Stimulated activated CD4-positive, alpha-beta T cell treated with anti-CD3 and anti-CD28 coated beads, Interleukin-12 subunit alpha, Interleukin-12 subunit beta, amount 100 ng/mL, for 48 hours (primary cell): ENCODE measurements at regions not wholly inside any gene's neighbourhood (a gene's known extent, or its start where the extent isn't known, plus 50 kb on each side); places are given as distances from the start of the nearest gene placed in this dataset.

Source experiments
- DNase-seq, 3 donors: peaks; one replicate each; pipeline ENCODE4 v3.0.0-alpha.2; 2020; ENCODE audit warnings: low read depth in 2 of 3, low spot score in 1 of 3

- DNase-seq = no peak
Observed at GRCh38 chr1:232556351-232556750, 73.6 kb downstream of the SIPA1L2 start.

GRCh38 chr1:232555494-232556210, 74.3 kb downstream of the SIPA1L2 start:
- DNase-seq = no peak

GRCh38 chr1:232554409-232554808, 75.5 kb downstream of the SIPA1L2 start:
- no peak for DNase-seq

GRCh38 chr1:232553809-232554208, 76.1 kb downstream of the SIPA1L2 start:
- DNase-seq = no peak

- no peak for DNase-seq
Observed at GRCh38 chr1:232553050-232553754, 76.7 kb downstream of the SIPA1L2 start.

- DNase-seq = no peak
Observed at GRCh38 chr1:232551386-232551785, 78.5 kb downstream of the SIPA1L2 start.

GRCh38 chr1:232550007-232550406, 79.9 kb downstream of the SIPA1L2 start:
- no peak for DNase-seq

- DNase-seq = no peak
Observed at GRCh38 chr1:232548691-232549090, 81.2 kb downstream of the SIPA1L2 start.

GRCh38 chr1:232547938-232548484, 81.9 kb downstream of the SIPA1L2 start:
- DNase-seq = no peak

GRCh38 chr1:232542633-232543593, 87.0 kb downstream of the SIPA1L2 start:
- no peak for DNase-seq

- DNase-seq = no peak
Observed at GRCh38 chr1:232538943-232539302, 91.0 kb downstream of the SIPA1L2 start.

- no peak for DNase-seq
Observed at GRCh38 chr1:232538224-232538942, 91.5 kb downstream of the SIPA1L2 start.

GRCh38 chr1:232534552-232535517, 95.1 kb downstream of the SIPA1L2 start:
- no peak for DNase-seq

GRCh38 chr1:232533328-232533727, 96.6 kb downstream of the SIPA1L2 start:
- DNase-seq = no peak

GRCh38 chr1:232532901-232533300, 97.0 kb downstream of the SIPA1L2 start:
- DNase-seq = no peak

GRCh38 chr1:232531291-232531690, 98.6 kb downstream of the SIPA1L2 start:
- no peak for DNase-seq

GRCh38 chr1:232529747-232530146, 100.2 kb downstream of the SIPA1L2 start:
- DNase-seq = no peak

GRCh38 chr1:232528472-232529089, 101.4 kb downstream of the SIPA1L2 start:
- DNase-seq = no peak

- DNase-seq = no peak
Observed at GRCh38 chr1:232524056-232524455, 105.9 kb downstream of the SIPA1L2 start.
